ENCODE measurements at regions not wholly inside any gene's neighbourhood (a gene's known extent, or its start where the extent isn't known, plus 50 kb on each side); places are given as distances from the start of the nearest gene placed in this dataset.

DNA sequence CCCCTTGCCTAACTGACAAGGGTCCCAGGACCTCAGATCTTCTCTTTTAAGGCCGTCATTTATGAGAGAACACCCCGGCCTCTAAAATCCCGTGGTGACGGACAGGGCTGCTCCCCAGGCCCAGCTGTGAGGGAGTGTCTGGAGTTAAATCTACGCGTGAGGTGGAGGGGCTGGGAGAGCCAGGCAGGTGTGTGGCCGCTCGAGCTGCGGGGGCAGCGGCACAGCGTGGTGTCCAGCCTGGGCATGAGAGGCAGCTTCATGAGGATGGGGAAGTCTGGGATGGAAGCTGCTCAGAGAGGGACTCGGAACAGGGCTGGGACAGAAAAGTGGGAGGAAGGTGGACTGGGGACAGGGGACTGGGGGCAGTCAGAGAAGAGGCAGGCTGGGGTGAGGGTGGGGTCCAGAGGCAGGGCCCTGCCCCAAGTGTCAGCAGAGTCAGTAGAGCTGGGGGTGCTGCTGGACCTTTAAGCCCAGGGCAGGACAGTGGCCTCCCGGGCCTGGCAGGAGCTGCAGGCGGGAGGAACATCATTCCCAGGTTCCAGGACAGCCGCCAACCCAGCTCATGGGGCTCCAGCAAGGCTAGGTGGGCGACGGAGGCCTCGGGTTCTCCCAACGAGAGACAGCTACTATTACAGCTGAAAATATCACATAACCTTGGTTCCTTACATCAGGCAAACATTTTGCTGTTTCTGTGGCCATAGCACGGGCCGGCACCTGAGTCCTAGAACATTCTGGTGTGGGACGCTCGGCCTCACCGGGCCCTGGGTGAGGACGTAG is 55.2 kb downstream of the JAKMIP3 start:
- Histone ChIP-seq H3K36me3 (no peaks in the 10 kb centered on the region), H3K27ac (no peak overlapping the region), H3K27me3 (no peaks in the 10 kb centered on the region), H3K9me3 (no peaks in the 10 kb centered on the region), H3K4me1 (no peaks in the 10 kb centered on the region), H3K4me3 (no peak overlapping the region)
- TF ChIP-seq CTCF (IDR thresholded peaks at IDR 0.05) (no peak), POLR2A (IDR thresholded peaks at IDR 0.05) (no peak)
- no peak for DNase-seq

- H3K4me3 ChIP-seq = no peak overlapping the region
- TF ChIP-seq CTCF (IDR thresholded peaks at IDR 0.05) (no peak), POLR2A (IDR thresholded peaks at IDR 0.05) (no peak)
- H3K4me1 ChIP-seq = no peaks in the 10 kb centered on the region
- no peaks in the 10 kb centered on the region for H3K27me3 ChIP-seq
- no peak for DNase-seq
- H3K27ac ChIP-seq = no peak overlapping the region
- no peaks in the 10 kb centered on the region for H3K9me3 ChIP-seq
- H3K36me3 ChIP-seq = no peaks in the 10 kb centered on the region
Measured at GRCh38 chr10:132121511-132121830, 55.7 kb downstream of the JAKMIP3 start.

DNA sequence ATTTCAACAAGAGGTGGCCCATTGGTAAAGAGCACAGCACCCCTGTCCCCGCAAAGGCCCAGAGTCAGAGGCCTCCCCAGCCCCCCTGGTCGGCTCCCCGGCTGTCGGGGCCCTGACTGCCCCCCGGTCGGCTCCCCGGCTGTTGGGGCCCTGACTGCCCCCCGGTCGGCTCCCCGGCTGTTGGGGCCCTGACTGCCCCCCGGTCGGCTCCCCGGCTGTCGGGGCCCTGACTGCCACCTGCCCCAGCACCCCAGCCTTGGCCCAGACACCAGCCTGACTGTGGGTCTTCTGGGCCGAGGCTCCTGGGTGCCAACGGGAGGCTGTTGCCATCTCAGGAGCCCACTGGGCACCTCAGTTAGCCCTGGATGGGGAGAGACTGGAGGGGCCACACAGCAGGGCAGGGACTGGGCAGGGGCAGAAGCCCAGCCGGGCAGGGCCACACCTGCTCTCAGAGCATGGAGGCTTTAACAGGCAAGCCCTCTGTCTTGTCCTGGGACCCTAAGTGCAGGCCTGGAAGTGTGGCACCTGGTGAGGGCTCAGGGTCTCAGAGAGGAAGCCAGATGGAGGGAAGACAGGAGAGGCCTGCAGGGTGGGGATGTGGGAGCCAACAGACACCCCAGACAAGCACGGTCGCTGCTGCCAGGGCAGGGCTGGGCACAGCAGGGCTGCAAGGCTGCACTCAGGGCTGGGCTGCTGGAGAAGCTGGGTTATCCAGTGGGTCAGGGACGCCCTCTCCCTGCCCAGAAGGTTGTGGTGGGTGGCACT is 56.5 kb downstream of the JAKMIP3 start:
- H3K27ac ChIP-seq = no peak overlapping the region
- TF ChIP-seq CTCF (IDR thresholded peaks at IDR 0.05) (no peak), POLR2A (IDR thresholded peaks at IDR 0.05) (no peak)
- no peaks in the 10 kb centered on the region for H3K9me3 ChIP-seq
- no peaks in the 10 kb centered on the region for H3K4me1 ChIP-seq
- no peak overlapping the region for H3K4me3 ChIP-seq
- H3K36me3 ChIP-seq = no peaks in the 10 kb centered on the region
- no peak for DNase-seq
- H3K27me3 ChIP-seq = no peaks in the 10 kb centered on the region

DNA sequence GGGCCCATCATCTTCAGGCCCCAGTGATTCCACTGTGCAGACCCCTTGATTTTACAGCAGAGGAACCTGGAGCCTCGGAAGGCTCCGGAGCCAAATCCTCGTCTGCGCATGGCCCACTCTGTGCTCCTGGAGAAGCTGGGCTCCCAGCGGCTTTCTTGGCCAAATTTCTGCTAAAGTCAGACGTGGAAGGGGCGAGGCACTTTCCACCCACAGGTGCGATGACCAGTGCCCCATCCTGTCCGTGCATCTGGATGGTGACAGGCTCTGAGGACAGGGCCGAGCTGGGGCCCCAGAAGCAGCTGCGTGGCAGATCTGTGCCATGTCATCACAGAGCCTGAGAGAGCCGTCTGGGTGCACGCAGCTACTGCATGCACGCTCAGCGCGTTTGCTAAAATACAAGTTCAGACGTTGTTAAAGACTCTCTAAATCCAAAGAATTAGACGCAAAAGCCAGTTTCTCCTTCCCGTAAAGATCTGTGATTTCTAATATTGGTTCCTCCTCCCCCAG is 57.2 kb downstream of the JAKMIP3 start:
- no peak for TF ChIP-seq POLR2A (IDR thresholded peaks at IDR 0.05)
- no peak for TF ChIP-seq CTCF (IDR thresholded peaks at IDR 0.05)
- no peaks in the 10 kb centered on the region for H3K36me3 ChIP-seq
- no peak for DNase-seq
- H3K27me3 ChIP-seq = no peaks in the 10 kb centered on the region
- no peak overlapping the region for H3K4me3 ChIP-seq
- no peaks in the 10 kb centered on the region for H3K9me3 ChIP-seq
- H3K4me1 ChIP-seq = no peaks in the 10 kb centered on the region
- H3K27ac ChIP-seq = no peak overlapping the region

- Histone ChIP-seq H3K27me3 (no peaks in the 10 kb centered on the region), H3K9me3 (no peaks in the 10 kb centered on the region), H3K4me3 (no peak overlapping the region), H3K27ac (no peak overlapping the region), H3K36me3 (no peaks in the 10 kb centered on the region), H3K4me1 (no peaks in the 10 kb centered on the region)
- DNase-seq = no peak
- TF ChIP-seq POLR2A (IDR thresholded peaks at IDR 0.05) (no peak), CTCF (IDR thresholded peaks at IDR 0.05) (no peak)
Measured at GRCh38 chr10:132123606-132124005, 57.9 kb downstream of the JAKMIP3 start.
